ENCODE measurements at regions not wholly inside any gene's neighbourhood (a gene's known extent, or its start where the extent isn't known, plus 50 kb on each side); places are given as distances from the start of the nearest gene placed in this dataset.

DNA sequence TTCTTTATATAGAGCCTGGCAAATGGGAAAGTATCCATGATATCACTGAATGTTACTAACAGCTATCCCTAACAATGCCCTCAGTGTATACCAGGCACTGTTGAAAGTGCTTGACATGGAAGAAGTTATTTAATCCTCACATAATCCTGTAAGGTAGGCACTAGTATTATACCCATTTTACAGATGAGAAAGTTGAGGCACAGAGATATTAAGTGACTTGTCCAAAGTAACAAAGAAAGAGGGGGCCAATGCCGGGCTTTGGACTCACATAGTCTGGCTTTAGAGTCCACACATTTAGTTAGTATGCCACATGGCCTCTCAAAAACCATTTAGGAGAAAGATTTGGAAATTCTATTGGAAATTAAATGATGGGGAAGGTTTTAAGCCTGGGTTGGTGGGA is 220.8 kb upstream of the PLET1 start:
- Histone ChIP-seq H3K4me1 (ENCODE audit: control insufficient read depth, insufficient read depth, low read length) (no peaks in the 10 kb centered on the region), H3K4me3 (ENCODE audit: low read length) (no peak overlapping the region), H3K27me3 (ENCODE audit: control insufficient read depth, insufficient read depth, low read length) (no peaks in the 10 kb centered on the region), H3K9me3 (ENCODE audit: control insufficient read depth, insufficient read depth, low read length) (no peaks in the 10 kb centered on the region), H3K27ac (ENCODE audit: low read length) (no peak overlapping the region), H3K36me3 (ENCODE audit: control insufficient read depth, insufficient read depth, low read length) (no peaks in the 10 kb centered on the region)
- ATAC-seq (no peak), DNase-seq (no peak)
- WGBS (ENCODE audit: insufficient coverage): 88% methylated on average over 1 of the region's 1 CpG
- peaks cover 5 to 16% of the 10 kb centered on the region in 2 donors for H3K27me3 Mint-ChIP-seq (ENCODE audit: low read depth in 2 of 2)
- TF ChIP-seq, protein P1, sequence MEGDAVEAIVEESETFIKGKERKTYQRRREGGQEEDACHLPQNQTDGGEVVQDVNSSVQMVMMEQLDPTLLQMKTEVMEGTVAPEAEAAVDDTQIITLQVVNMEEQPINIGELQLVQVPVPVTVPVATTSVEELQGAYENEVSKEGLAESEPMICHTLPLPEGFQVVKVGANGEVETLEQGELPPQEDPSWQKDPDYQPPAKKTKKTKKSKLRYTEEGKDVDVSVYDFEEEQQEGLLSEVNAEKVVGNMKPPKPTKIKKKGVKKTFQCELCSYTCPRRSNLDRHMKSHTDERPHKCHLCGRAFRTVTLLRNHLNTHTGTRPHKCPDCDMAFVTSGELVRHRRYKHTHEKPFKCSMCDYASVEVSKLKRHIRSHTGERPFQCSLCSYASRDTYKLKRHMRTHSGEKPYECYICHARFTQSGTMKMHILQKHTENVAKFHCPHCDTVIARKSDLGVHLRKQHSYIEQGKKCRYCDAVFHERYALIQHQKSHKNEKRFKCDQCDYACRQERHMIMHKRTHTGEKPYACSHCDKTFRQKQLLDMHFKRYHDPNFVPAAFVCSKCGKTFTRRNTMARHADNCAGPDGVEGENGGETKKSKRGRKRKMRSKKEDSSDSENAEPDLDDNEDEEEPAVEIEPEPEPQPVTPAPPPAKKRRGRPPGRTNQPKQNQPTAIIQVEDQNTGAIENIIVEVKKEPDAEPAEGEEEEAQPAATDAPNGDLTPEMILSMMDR (IDR thresholded peaks at IDR 0.05): no peak
- H3K27ac Mint-ChIP-seq: no peak overlapping the region
- H3K36me3 Mint-ChIP-seq: no peaks in the 10 kb centered on the region
- H3K4me1 Mint-ChIP-seq: no peaks in the 10 kb centered on the region
- no peaks in the 10 kb centered on the region for H3K9me3 Mint-ChIP-seq
- intact Hi-C loops (cut with micrococcal nuclease): no loop called here
- H3K4me3 Mint-ChIP-seq: no peak overlapping the region

DNA sequence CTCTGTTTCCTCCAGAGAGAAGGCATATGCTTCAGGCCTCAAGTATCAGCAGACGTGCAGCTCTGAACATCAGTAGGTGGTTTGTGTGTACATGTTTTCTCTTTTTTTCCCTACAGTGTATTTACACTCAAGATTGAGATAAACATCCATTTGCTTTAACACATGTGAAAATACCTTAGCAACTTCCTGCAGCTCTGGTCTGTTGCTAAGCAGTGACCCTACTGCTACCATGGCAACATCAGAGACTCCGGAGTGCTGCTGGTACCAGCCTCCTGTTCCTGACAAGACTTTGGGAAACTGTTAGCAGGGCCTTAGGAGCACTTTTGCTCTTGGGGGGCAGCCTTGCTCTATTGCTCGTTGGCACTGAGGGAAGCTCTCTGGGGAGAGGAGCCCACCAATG is 221.2 kb upstream of the PLET1 start:
- ATAC-seq (no peak), DNase-seq (no peak)
- Histone ChIP-seq H3K9me3 (ENCODE audit: control insufficient read depth, insufficient read depth, low read length) (no peaks in the 10 kb centered on the region), H3K27me3 (ENCODE audit: control insufficient read depth, insufficient read depth, low read length) (no peaks in the 10 kb centered on the region), H3K4me1 (ENCODE audit: control insufficient read depth, insufficient read depth, low read length) (no peaks in the 10 kb centered on the region), H3K36me3 (ENCODE audit: control insufficient read depth, insufficient read depth, low read length) (no peaks in the 10 kb centered on the region), H3K4me3 (ENCODE audit: low read length) (no peak overlapping the region), H3K27ac (ENCODE audit: low read length) (no peak overlapping the region)
- Mint-ChIP-seq H3K36me3 (no peaks in the 10 kb centered on the region), H3K27me3 (ENCODE audit: low read depth in 2 of 2) (peaks cover 3 to 16% of the 10 kb centered on the region in 2 donors), H3K4me1 (peaks cover 0 to under 1% of the 10 kb centered on the region in 2 donors), H3K4me3 (no peak overlapping the region), H3K9me3 (no peaks in the 10 kb centered on the region), H3K27ac (no peak overlapping the region)
- WGBS (ENCODE audit: insufficient coverage): 55% methylated on average over 2 of the region's 3 CpGs
- intact Hi-C loops (cut with micrococcal nuclease): no loop called here
- TF ChIP-seq, protein P1 (IDR thresholded peaks at IDR 0.05): no peak

DNA sequence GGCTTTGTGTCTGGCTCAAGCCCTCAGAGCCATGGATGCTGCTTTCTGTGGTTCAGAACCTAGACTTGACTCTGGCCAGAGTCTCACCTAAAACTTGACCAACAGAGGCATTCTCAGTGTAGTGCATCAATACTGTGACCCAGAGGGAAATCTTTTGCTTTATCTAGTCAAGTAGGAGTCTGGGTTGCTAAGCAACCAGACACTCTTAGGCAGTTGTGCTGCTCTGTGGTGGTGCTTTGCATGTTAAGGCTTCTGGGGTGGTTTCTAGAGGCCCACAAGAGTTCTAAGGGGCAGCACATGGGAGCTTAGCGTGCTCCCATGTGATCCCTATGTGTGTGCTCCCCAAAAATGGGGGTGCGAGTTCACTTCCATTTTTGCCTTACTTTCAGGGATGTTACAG is 224.6 kb upstream of the PLET1 start:
- H3K9me3 ChIP-seq (ENCODE audit: control insufficient read depth, insufficient read depth, low read length): no peaks in the 10 kb centered on the region
- H3K27ac Mint-ChIP-seq: no peak overlapping the region
- TF ChIP-seq, protein P1 (IDR thresholded peaks at IDR 0.05): no peak
- no peaks in the 10 kb centered on the region for H3K27me3 ChIP-seq (ENCODE audit: control insufficient read depth, insufficient read depth, low read length)
- intact Hi-C loops (cut with micrococcal nuclease): no loop called here
- H3K4me3 ChIP-seq (ENCODE audit: low read length): no peak overlapping the region
- DNase-seq (no peak), ATAC-seq (no peak)
- WGBS (ENCODE audit: insufficient coverage): 78% methylated on average over 2 of the region's 2 CpGs
- no peaks in the 10 kb centered on the region for H3K9me3 Mint-ChIP-seq
- peaks cover 0 to 8% of the 10 kb centered on the region in 2 donors for H3K4me1 Mint-ChIP-seq
- H3K27me3 Mint-ChIP-seq (ENCODE audit: low read depth in 2 of 2): peaks cover 16 to 36% of the 10 kb centered on the region in 2 donors
- H3K27ac ChIP-seq (ENCODE audit: low read length): no peak overlapping the region
- no peak overlapping the region for H3K4me3 Mint-ChIP-seq
- no peaks in the 10 kb centered on the region for H3K4me1 ChIP-seq (ENCODE audit: control insufficient read depth, insufficient read depth, low read length)
- H3K36me3 Mint-ChIP-seq: no peaks in the 10 kb centered on the region
- H3K36me3 ChIP-seq (ENCODE audit: control insufficient read depth, insufficient read depth, low read length): no peaks in the 10 kb centered on the region

DNA sequence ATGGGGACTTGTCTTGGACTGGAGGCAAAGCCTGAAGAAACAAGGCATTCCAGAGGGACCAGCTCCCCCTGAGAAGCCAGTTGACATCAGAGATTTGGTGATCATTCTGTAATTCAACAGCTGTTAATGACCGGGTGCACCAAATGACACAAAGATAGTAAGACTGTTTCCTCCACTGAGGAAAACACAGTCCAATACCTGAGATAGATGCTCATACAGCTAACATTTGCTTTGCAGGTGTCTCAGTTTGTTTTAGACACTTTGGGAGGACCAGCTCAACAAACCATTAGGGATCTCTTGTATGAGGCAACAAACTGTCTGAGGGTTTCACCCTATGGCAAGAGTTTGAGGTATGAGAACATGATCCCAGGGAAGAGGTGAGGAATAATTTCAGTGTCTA is 237.2 kb upstream of the PLET1 start:
- ATAC-seq: no peak
- intact Hi-C loops (cut with micrococcal nuclease): no loop called here
- 100% methylated on average over 1 of the region's 1 CpG for WGBS (ENCODE audit: insufficient coverage)

More for the DNA sequence above, 237.2 kb upstream of the PLET1 start:
- no peaks in the 10 kb centered on the region for H3K9me3 Mint-ChIP-seq
- Histone ChIP-seq H3K36me3 (ENCODE audit: control insufficient read depth, insufficient read depth, low read length) (no peaks in the 10 kb centered on the region), H3K9me3 (ENCODE audit: control insufficient read depth, insufficient read depth, low read length) (no peaks in the 10 kb centered on the region), H3K4me3 (ENCODE audit: low read length) (no peak overlapping the region), H3K27me3 (ENCODE audit: control insufficient read depth, insufficient read depth, low read length) (no peaks in the 10 kb centered on the region), H3K27ac (ENCODE audit: low read length) (no peak overlapping the region), H3K4me1 (ENCODE audit: control insufficient read depth, insufficient read depth, low read length) (no peaks in the 10 kb centered on the region)
- TF ChIP-seq, protein P1 (IDR thresholded peaks at IDR 0.05): no peak
- H3K36me3 Mint-ChIP-seq: no peaks in the 10 kb centered on the region
- no peaks in the 10 kb centered on the region for H3K4me1 Mint-ChIP-seq
- DNase-seq: no peak
- peaks cover 10 to 14% of the 10 kb centered on the region in 2 donors for H3K27me3 Mint-ChIP-seq (ENCODE audit: low read depth in 2 of 2)
- H3K27ac Mint-ChIP-seq: no peak overlapping the region
- no peak overlapping the region for H3K4me3 Mint-ChIP-seq

All from natural killer cell (primary cell).